GM19023 (cell line): ENCODE measurements at regions not wholly inside any gene's neighbourhood (a gene's known extent, or its start where the extent isn't known, plus 50 kb on each side); places are given as distances from the start of the nearest gene placed in this dataset.

Experiments
- ATAC-seq: cut with Tn5 transposase; IDR thresholded peaks from one replicate; pipeline ENCODE4 v1.9.1; 2021; ENCODE audit warnings: mild to moderate bottlenecking, moderate library complexity; ENCODE audit not compliant: unreplicated experiment

DNA sequence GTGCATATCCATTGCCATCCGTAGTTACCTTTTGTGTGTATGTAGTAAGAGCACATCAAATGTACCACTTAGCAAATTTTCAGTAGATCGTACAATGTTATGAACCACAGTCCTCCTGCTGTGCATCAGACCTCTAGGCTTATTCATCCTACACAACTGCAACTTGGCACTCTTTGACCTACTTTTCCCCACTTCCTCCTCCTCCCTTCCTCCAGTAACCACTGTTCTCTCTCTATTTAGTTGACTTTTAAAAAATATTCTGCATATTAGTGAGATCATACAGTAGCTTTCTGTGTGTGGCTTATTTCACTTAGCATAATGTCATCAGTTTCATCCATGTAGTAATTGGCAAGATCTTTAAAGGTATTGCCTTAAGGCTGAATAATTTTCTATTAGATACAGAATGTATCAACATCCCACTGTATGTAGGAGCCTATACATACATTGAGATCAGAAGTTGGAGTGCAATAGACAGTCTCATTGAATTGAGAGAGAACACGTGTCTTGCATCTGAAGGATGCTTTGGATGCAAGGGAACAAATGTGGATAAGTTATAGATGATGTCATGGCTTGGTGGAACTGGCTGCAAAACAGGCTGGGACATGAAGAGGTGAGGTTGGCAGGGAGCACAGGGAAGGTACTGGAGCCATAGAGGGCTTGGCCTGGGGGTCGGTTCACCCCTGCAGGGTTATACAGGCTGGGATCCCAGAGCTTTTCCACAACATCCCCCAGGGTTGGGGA, 83.0 kb upstream of the FAM180A start:
- no peak for ATAC-seq

- ATAC-seq: no peak
Measured at GRCh38 chr7:135828604-135829003, 80.0 kb upstream of the FAM180A start.

DNA sequence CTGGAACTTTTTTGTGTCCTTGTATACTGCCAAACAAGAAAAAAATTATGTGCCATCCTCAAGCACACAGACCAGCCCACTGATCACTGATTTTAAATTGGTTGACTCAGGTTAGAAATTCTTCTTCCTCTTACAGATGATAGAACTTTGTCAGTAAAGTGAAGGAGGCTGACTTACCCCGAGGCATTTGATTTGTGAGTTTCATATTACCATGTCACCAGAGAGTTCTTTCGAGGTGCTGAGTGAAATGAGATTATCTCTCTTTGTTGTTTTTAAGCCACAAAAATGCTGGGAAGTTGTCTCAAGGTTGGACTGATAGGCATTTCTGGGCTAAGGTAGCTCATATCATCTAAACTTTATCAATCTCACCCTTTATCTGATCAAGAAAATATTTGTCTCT, 78.8 kb upstream of the FAM180A start:
- no peak for ATAC-seq

- no peak for ATAC-seq
Measured at GRCh38 chr7:135825406-135825805, 76.8 kb upstream of the FAM180A start.

GRCh38 chr7:135822376-135822775, 73.8 kb upstream of the FAM180A start:
- ATAC-seq: no peak

- no peak for ATAC-seq
Measured at GRCh38 chr7:135817583-135817982, 69.0 kb upstream of the FAM180A start.

DNA sequence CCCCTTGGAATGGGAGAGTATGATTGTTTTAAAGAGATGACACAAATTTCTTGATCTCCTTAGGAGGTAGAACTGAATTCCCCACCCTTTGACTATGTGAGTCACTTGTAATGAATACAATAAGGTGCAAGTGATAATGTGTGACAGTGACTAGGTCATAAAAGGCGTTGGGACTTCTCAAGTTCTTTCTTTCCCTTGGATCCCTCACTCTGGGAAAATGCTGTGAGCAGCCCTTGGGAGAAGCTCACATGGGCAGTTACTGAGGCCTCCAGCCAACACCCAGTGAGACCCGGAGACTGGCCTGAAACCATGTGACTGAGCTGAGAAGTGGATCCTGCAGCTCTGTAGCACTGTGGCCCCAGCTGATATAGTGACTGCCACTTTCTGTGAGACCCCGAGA, 66.4 kb upstream of the FAM180A start:
- ATAC-seq: no peak

- ATAC-seq: no peak
Measured at GRCh38 chr7:135812148-135812547, 63.5 kb upstream of the FAM180A start.

- no peak for ATAC-seq
Measured at GRCh38 chr7:135811506-135811905, 62.9 kb upstream of the FAM180A start.

GRCh38 chr7:135808206-135808605, 59.6 kb upstream of the FAM180A start:
- ATAC-seq: no peak

DNA sequence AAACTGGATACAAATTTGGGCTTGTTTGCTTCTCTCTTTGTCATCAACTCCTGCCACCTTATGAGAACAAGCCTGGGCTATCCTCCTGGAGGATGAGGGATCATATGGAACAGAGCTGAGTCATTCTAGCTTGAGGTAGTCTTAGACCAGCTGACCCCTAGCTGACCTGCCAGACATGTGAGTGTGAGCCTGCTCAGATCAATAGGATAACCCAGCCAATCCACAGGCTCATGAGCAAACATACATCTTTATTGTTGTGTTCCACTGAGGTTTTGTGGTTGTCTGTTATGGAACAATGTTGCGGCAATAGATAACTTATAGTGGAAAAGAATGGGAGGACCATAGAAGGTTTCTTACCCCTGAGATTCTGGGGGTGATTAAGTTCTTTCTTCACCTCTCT, 54.5 kb upstream of the FAM180A start:
- ATAC-seq: no peak

GRCh38 chr7:135802697-135803096, 54.1 kb upstream of the FAM180A start:
- ATAC-seq: no peak

DNA sequence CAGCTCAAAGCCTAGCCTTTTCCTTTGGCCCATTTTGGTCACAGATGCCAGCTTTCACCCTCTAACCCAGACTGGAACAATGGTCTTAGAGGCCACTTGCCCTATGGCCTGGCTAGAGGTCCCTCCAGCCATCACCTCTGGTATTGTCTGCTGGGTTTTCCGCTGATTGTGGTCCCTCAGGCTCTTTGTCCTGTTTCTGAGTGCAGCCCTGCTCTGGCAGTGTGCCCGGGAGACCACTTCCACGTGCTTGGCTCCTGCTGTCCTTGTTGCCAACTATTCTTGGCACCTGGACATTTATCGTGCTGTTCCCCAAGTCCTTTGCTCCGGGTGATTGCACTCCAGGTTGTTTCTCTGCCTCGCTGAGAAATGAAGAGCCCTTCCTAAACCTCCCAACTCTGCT, 53.3 kb upstream of the FAM180A start:
- no peak for ATAC-seq

GRCh38 chr7:135801045-135801693, 52.6 kb upstream of the FAM180A start:
- peak; percentile 53 for ATAC-seq

DNA sequence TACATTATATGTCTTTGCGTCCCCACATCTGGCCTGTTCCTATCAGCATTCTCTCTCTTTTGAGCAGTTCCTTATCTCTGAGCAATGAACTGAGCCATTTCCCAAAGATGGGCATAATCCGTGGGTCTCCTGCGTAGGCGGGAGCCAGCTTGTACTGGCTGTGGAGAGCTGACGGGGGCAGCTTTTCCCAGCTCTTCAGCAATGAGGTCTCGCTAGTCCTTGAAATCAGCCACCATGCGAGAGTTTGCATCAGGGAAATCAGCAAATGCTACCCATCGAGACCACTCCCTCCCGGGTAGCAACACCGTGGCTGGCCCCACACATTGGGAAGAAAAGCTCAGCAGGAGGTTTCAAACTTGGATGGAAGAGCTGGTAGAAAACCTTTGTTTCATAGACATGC, 51.9 kb upstream of the FAM180A start:
- ATAC-seq: no peak

DNA sequence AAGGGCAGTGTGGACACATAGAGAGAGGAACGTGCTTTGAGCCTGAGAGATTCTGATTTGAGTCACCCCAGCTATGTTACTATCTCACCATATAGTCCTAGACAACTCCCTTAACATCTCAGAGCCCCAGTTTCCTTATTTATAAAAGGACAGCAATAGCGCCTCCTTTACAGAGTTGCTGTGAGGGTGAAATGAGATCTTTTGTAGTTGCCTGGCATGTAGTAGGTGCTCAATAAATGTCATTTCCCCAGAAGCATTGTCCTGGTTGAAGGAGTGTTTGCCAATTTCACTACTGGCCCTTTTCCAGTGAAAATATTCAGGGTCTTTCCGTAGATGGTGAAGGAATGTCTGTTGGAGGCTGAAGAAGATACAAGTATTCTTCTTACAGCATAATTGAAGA, 51.3 kb upstream of the FAM180A start:
- ATAC-seq: no peak
